Astrocyte (in vitro differentiated cells and primary cell): ENCODE measurements at regions not wholly inside any gene's neighbourhood (a gene's known extent, or its start where the extent isn't known, plus 50 kb on each side); places are given as distances from the start of the nearest gene placed in this dataset.

ENCODE experiments used
- EZH2 ChIP-seq: IDR thresholded peaks from 2 replicates; pipeline ENCODE4 v1.6.1; 2012; ENCODE audit warnings: mild to moderate bottlenecking, low read length, inconsistent platforms; ENCODE audit not compliant: insufficient read depth
- TF ChIP-seq, protein P1 (sequence below): IDR thresholded peaks from 2 replicates; pipeline ENCODE4 v1.5.1; 2011; ENCODE audit warnings: low read depth, mild to moderate bottlenecking, inconsistent platforms, low read length, moderate library complexity; ENCODE audit not compliant: insufficient read depth

DNA sequence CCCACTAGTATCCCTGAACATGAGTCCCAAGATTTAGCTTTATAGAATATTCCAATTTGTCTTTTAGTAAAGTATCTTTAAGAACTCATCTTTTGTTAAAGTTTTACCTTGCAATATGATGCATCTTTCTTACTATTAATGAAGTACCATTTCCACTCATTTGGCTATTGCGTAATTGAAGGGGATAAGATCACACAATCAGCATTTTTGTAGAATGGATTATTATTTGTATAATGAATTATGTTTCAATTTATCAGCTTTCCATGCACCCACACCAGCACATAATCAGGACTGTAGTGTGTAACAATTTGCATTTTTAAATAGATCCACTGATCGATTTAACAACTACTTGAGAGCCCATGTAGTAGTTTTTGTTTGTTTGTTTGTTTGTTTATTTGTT is 1364.9 kb upstream of the IGFBP7 start:
- TF ChIP-seq, protein P1, sequence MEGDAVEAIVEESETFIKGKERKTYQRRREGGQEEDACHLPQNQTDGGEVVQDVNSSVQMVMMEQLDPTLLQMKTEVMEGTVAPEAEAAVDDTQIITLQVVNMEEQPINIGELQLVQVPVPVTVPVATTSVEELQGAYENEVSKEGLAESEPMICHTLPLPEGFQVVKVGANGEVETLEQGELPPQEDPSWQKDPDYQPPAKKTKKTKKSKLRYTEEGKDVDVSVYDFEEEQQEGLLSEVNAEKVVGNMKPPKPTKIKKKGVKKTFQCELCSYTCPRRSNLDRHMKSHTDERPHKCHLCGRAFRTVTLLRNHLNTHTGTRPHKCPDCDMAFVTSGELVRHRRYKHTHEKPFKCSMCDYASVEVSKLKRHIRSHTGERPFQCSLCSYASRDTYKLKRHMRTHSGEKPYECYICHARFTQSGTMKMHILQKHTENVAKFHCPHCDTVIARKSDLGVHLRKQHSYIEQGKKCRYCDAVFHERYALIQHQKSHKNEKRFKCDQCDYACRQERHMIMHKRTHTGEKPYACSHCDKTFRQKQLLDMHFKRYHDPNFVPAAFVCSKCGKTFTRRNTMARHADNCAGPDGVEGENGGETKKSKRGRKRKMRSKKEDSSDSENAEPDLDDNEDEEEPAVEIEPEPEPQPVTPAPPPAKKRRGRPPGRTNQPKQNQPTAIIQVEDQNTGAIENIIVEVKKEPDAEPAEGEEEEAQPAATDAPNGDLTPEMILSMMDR = no peak
- no peak for TF ChIP-seq EZH2
